Liver (tissue), 3 donors: ENCODE measurements at regions not wholly inside any gene's neighbourhood (a gene's known extent, or its start where the extent isn't known, plus 50 kb on each side); places are given as distances from the start of the nearest gene placed in this dataset.

ENCODE experiments used
- ATF3 ChIP-seq: IDR thresholded peaks from 2 replicates; pipeline ENCODE4 v1.6.1; 2016; ENCODE audit warnings: antibody characterized with exemption
- CTCF ChIP-seq: fragments of 150-350 bp; IDR thresholded peaks from 2 replicates; pipeline ENCODE4 v1.5.1; 2017; ENCODE audit warnings: improper control_type of control experiment, low read depth, low read length; ENCODE audit not compliant: missing input control
- MAX ChIP-seq: IDR thresholded peaks from 2 replicates; pipeline ENCODE4 v1.6.1; 2016; ENCODE audit warnings: antibody characterized with exemption
- RAD21 ChIP-seq, 2 donors: IDR thresholded peaks; 2 replicates each; pipeline ENCODE4 v1.6.1; 2016; ENCODE audit warnings: antibody characterized with exemption in 2 of 2, mild to moderate bottlenecking in 2 of 2
- REST ChIP-seq: IDR thresholded peaks from 2 replicates; pipeline ENCODE4 v1.6.1; 2016; ENCODE audit warnings: antibody characterized with exemption, mild to moderate bottlenecking
- SP1 ChIP-seq: IDR thresholded peaks from 2 replicates; pipeline ENCODE4 v1.6.1; 2018; ENCODE audit warnings: antibody characterized with exemption, mild to moderate bottlenecking
- TAF1 ChIP-seq: conservative IDR thresholded peaks from 2 replicates; pipeline ENCODE4 v1.6.1; 2016; ENCODE audit warnings: antibody characterized with exemption, mild to moderate bottlenecking
- YY1 ChIP-seq: IDR thresholded peaks from 2 replicates; pipeline ENCODE4 v1.6.1; 2016; ENCODE audit warnings: antibody characterized with exemption, mild to moderate bottlenecking
- ZBTB33 ChIP-seq: IDR thresholded peaks from 2 replicates; pipeline ENCODE4 v1.6.1; 2016; ENCODE audit warnings: antibody characterized with exemption
- donor health status: healthy.
- donor health status: healthy.

- TF ChIP-seq SP1, result no peak
- TF ChIP-seq YY1, result no peak
- TF ChIP-seq CTCF, result no peak
- no peak for TF ChIP-seq REST
- no peak for TF ChIP-seq TAF1
- TF ChIP-seq MAX, result no peak
- TF ChIP-seq ATF3, result no peak
- TF ChIP-seq ZBTB33, result no peak
- TF ChIP-seq RAD21 (IDR thresholded peaks at IDR 0.05), result no peak
Measured at GRCh38 chr1:169024255-169024654, 82.2 kb upstream of the ATP1B1 start.
